Activated CD8-positive, alpha-beta T cell treated with anti-CD3 and anti-CD28 coated beads for 36 hours (primary cell): ENCODE measurements at regions not wholly inside any gene's neighbourhood (a gene's known extent, or its start where the extent isn't known, plus 50 kb on each side); places are given as distances from the start of the nearest gene placed in this dataset.

Experiments
- ATAC-seq: fragments of 200-7000 bp; cut with Tn5 transposase; one replicate; pipeline ENCODE4 v1.10.0; 2021; ENCODE audit warnings: mild to moderate bottlenecking, moderate library complexity
- CTCF ChIA-PET: fragments of 350-600 bp; sonication (Branson Sonifier 250); formaldehyde crosslinking; loops from one replicate; lab custom pipeline; 2021; ENCODE audit warnings: antibody characterized with exemption; lab: Charles Lee
- POLR2A ChIA-PET: fragments of 350-600 bp; sonication (Branson Sonifier 250); formaldehyde crosslinking; loops from one replicate; lab custom pipeline; 2021; ENCODE audit warnings: antibody characterized with exemption; lab: Charles Lee
- DNase-seq: peaks from one replicate; pipeline ENCODE4 v3.0.0-alpha.2; 2020
- H3K27ac Mint-ChIP-seq: one replicate; pipeline ENCODE4 v1.8.0; 2021; ENCODE audit warnings: mild to moderate bottlenecking, mixed read lengths
- H3K27me3 Mint-ChIP-seq: one replicate; pipeline ENCODE4 v1.8.0; 2021; ENCODE audit warnings: mixed read lengths
- H3K36me3 Mint-ChIP-seq: one replicate; pipeline ENCODE4 v1.8.0; 2021; ENCODE audit warnings: low read depth, mixed read lengths
- H3K4me1 Mint-ChIP-seq: one replicate; pipeline ENCODE4 v1.8.0; 2021; ENCODE audit warnings: low read depth, mixed read lengths
- H3K4me3 Mint-ChIP-seq: one replicate; pipeline ENCODE4 v1.8.0; 2021; ENCODE audit warnings: mild to moderate bottlenecking, moderate library complexity, mixed read lengths
- H3K9me3 Mint-ChIP-seq: one replicate; pipeline ENCODE4 v1.8.0; 2021; ENCODE audit warnings: mixed read lengths
- intact Hi-C: fragments of 100-400 bp; cut with micrococcal nuclease; formaldehyde crosslinking; loops from one replicate; pipeline ENCODE4 v1.10.0; 2022
- TF ChIP-seq, protein P1 (sequence below): fragments of 200-600 bp; IDR thresholded peaks from one replicate; pipeline ENCODE4 v1.8.0; 2022; ENCODE audit warnings: antibody characterized with exemption, mild to moderate bottlenecking

DNA sequence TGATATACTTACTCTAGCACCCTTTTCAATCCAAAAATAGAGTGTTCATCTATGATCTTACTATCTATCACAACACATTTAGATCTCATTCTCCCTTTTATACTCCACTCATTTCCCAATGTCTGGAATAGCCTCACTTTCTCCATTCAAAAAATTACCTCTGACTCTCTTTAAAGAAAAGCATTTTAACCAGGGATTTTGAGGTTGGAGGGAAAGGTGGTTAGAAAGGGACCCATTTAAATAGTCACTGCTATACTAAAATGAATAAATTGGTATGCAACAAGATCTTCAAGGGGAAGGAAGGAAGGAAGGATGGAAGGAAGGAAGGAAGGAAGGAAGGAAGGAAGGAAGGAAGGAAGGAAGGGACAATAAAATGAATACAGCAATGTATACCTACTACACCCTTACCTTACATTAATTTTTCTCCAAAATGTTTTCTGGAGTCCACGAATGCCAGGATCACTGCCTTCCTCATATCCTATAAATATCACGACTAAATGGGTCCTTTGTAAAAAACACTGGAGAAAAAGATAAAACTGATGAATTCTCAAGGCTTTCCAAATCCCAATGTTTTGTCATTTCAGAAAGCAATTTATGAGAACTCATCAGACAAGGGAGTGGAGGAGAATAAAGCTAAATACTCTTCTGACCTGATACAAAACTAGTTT lies 202.7 kb downstream of the ZEB2 start:
- ChIA-PET POLR2A (interaction anchor here (0.7 kb wide), 1 partner anchor 19 kb away, joined by 4 read pairs; no protein-coding TSS in a partner anchor), CTCF (no interaction called here)
- no peaks in the 10 kb centered on the region for H3K27me3 Mint-ChIP-seq
- H3K36me3 Mint-ChIP-seq, result peaks cover 39% of the 10 kb centered on the region
- H3K4me1 Mint-ChIP-seq, result peaks cover 23% of the 10 kb centered on the region
- TF ChIP-seq, protein P1, sequence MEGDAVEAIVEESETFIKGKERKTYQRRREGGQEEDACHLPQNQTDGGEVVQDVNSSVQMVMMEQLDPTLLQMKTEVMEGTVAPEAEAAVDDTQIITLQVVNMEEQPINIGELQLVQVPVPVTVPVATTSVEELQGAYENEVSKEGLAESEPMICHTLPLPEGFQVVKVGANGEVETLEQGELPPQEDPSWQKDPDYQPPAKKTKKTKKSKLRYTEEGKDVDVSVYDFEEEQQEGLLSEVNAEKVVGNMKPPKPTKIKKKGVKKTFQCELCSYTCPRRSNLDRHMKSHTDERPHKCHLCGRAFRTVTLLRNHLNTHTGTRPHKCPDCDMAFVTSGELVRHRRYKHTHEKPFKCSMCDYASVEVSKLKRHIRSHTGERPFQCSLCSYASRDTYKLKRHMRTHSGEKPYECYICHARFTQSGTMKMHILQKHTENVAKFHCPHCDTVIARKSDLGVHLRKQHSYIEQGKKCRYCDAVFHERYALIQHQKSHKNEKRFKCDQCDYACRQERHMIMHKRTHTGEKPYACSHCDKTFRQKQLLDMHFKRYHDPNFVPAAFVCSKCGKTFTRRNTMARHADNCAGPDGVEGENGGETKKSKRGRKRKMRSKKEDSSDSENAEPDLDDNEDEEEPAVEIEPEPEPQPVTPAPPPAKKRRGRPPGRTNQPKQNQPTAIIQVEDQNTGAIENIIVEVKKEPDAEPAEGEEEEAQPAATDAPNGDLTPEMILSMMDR, result no peak
- DNase-seq, result no peak
- no peak for ATAC-seq
- intact Hi-C loops, result no loop called here
- H3K4me3 Mint-ChIP-seq, result no peak overlapping the region
- no peak overlapping the region for H3K27ac Mint-ChIP-seq
- H3K9me3 Mint-ChIP-seq, result peaks cover 14% of the 10 kb centered on the region

DNA sequence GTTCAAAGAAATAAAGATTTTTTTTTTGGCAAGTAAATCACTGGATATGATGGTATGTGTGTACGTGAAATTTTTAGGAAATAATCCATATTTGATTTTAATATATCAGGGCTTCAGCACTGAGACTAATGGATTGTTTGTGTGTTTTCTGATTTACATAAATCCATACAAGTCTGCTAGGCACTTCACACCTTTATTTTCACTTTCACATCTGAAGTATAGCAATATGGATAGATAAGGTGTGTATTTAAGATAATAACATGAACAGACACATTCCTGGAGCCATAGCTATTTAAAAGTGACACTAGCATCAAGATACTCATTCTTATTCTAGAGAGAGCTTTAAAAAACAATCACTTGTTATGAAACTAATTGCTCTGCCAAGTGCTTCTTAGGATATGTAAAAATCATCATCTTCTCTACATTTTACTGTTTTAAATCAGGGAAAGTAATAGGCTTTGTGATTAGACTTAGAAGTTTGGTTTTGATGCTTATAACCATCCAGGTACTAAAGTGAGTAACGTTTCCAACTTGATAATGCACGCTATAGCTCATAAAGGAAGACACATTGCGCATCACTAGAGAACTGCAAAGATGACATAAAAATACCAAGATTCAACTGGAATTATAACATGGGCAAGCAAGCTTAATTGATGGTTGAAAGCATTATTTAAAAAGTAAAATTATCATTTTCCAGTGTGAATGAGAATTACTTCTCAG lies 208.9 kb downstream of the ZEB2 start:
- ChIA-PET POLR2A (interaction anchor here (0.9 to 1.7 kb wide), 2 partner anchors 10 to 41 kb away, joined by 3 to 6 read pairs; no protein-coding TSS in a partner anchor), CTCF (interaction anchor here (0.9 to 1.8 kb wide), 5 partner anchors 11 to 127 kb away, joined by 3 to 4 read pairs (median 3); no protein-coding TSS in a partner anchor)
- Mint-ChIP-seq H3K4me3 (no peak overlapping the region), H3K27ac (no peak overlapping the region), H3K36me3 (peaks cover 52% of the 10 kb centered on the region), H3K4me1 (peaks cover 29% of the 10 kb centered on the region), H3K9me3 (peaks cover 26% of the 10 kb centered on the region), H3K27me3 (no peaks in the 10 kb centered on the region)
- ATAC-seq (peak; percentile 30), DNase-seq (no peak)
- TF ChIP-seq, protein P1, result no peak
- intact Hi-C loops, result no loop called here

- POLR2A ChIA-PET, result interaction anchor here (1.7 kb wide), 1 partner anchor 10 kb away, joined by 6 read pairs; no protein-coding TSS in a partner anchor
- CTCF ChIA-PET, result interaction anchor here (0.9 to 1.8 kb wide), 4 partner anchors 12 to 126 kb away, joined by 3 to 4 read pairs (median 4); no protein-coding TSS in a partner anchor
- TF ChIP-seq, protein P1, result no peak
- H3K4me3 Mint-ChIP-seq, result no peak overlapping the region
- H3K36me3 Mint-ChIP-seq, result peaks cover 50% of the 10 kb centered on the region
- intact Hi-C loops, result no loop called here
- DNase-seq (no peak), ATAC-seq (peak; percentile 49)
- peaks cover 26% of the 10 kb centered on the region for H3K9me3 Mint-ChIP-seq
- no peaks in the 10 kb centered on the region for H3K27me3 Mint-ChIP-seq
- H3K27ac Mint-ChIP-seq, result peak overlapping the region; percentile 18
- peaks cover 31% of the 10 kb centered on the region for H3K4me1 Mint-ChIP-seq
Observed at GRCh38 chr2:144310484-144310883, 209.4 kb downstream of the ZEB2 start.

- DNase-seq, result no peak
- TF ChIP-seq, protein P1, result no peak
- H3K36me3 Mint-ChIP-seq, result peaks cover 42% of the 10 kb centered on the region
- peaks cover 24% of the 10 kb centered on the region for H3K9me3 Mint-ChIP-seq
- no peak overlapping the region for H3K27ac Mint-ChIP-seq
- ATAC-seq, result no peak
- no peaks in the 10 kb centered on the region for H3K27me3 Mint-ChIP-seq
- ChIA-PET CTCF (interaction anchor here (0.9 kb wide), 1 partner anchor 17 kb away, joined by 3 read pairs; no protein-coding TSS in a partner anchor), POLR2A (no interaction called here)
- no peak overlapping the region for H3K4me3 Mint-ChIP-seq
- intact Hi-C loops, result no loop called here
- peaks cover 41% of the 10 kb centered on the region for H3K4me1 Mint-ChIP-seq
Observed at GRCh38 chr2:144307711-144308110, 212.2 kb downstream of the ZEB2 start.
